ENCODE measurements at regions not wholly inside any gene's neighbourhood (a gene's known extent, or its start where the extent isn't known, plus 50 kb on each side); places are given as distances from the start of the nearest gene placed in this dataset.

DNA sequence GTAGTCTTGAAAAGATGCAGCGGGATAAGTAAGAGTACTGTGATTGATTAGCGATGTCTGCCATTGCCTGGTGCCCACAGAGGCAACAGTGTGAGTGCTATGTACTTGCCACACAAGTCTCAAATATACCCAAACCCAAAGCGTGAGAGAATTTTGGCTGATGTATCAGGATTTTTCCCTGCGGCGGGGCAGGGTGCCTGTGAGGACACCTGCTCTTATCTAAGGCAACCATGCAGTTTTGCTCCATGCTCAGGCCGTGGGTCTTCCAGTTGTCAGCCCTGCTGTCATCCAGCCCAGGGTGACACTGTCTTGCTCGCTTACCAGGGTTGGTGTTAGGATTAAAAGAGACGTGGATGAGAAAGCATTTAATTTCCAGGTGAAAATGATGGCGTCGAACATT lies 202.7 kb downstream of the PTPRU start:
- H3K27me3 ChIP-seq (ENCODE audit: control insufficient read depth in 1 of 2, insufficient read depth in 2 of 2, low read length in 2 of 2) = peaks cover 3 to 7% of the 10 kb centered on the region in 2 donors
- H3K36me3 ChIP-seq (ENCODE audit: control insufficient read depth in 1 of 2, insufficient read depth in 2 of 2, low read length in 2 of 2) = no peaks in the 10 kb centered on the region
- no peak overlapping the region for H3K4me3 ChIP-seq (ENCODE audit: low read depth in 1 of 2, low read length in 2 of 2)
- H3K27ac ChIP-seq (ENCODE audit: low read depth, low read length) = no peak overlapping the region
- no peaks in the 10 kb centered on the region for H3K4me1 ChIP-seq (ENCODE audit: control insufficient read depth in 1 of 2, insufficient read depth in 2 of 2, low read length in 2 of 2)
- H3K9ac ChIP-seq (ENCODE audit: low read depth in 1 of 2, low read length in 2 of 2) = no peak overlapping the region
- no peaks in the 10 kb centered on the region for H3K9me3 ChIP-seq (ENCODE audit: control insufficient read depth in 1 of 2, low read length in 2 of 2)

DNA sequence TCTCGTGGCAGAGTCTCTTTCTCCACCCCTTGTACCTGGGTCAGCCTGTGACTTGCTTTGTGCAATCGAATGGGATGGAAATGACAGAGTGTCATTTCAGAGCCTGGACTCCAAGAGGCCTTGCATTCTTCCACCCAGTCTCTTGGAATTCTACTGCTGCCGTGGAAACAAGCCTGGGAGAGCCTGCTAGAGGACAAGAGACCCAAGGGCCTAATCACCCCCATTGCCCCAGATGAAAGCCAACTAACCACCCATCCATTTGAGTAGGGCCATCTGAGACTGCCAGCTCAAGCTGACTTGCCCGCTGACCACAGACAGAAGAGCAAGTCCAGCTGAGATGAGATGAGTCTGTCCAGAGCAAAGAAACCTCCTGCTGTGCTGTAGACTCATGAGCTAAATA lies 201.6 kb downstream of the PTPRU start:
- Histone ChIP-seq H3K9ac (ENCODE audit: low read depth in 1 of 2, low read length in 2 of 2) (no peak overlapping the region), H3K4me3 (ENCODE audit: low read depth in 1 of 2, low read length in 2 of 2) (no peak overlapping the region), H3K9me3 (ENCODE audit: control insufficient read depth in 1 of 2, low read length in 2 of 2) (no peaks in the 10 kb centered on the region), H3K27ac (ENCODE audit: low read depth, low read length) (no peak overlapping the region), H3K36me3 (ENCODE audit: control insufficient read depth in 1 of 2, insufficient read depth in 2 of 2, low read length in 2 of 2) (no peaks in the 10 kb centered on the region), H3K4me1 (ENCODE audit: control insufficient read depth in 1 of 2, insufficient read depth in 2 of 2, low read length in 2 of 2) (no peaks in the 10 kb centered on the region), H3K27me3 (ENCODE audit: control insufficient read depth in 1 of 2, insufficient read depth in 2 of 2, low read length in 2 of 2) (peaks cover 3 to 7% of the 10 kb centered on the region in 2 donors)

DNA sequence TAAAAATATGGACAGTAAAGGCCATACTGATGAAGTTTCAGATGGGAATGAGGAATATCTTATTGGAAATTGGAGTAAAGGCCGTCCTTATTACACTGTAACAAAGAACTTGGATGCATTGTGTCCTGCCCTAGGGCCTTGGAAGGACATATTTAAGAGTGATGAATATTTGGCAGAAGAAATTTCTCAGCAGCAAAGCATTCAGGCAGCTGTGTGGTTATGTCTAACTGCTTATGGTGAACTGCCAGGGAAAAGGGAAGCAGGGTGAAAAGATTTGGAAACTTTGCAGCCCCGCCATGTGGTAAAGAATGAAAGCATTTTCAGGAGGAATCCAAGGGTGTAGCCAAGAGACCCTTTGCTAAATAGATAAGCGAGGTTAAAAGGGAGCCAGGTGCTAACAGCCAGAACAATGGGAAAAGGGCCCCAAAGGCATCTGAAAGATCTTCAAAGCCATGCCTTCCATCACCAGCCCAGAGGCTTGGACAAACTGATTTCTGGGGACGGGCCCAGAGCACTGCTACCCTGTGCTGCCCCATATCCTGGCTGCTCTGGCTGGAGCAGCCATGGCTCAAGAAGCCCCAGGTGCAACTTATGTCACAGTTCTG lies 200.0 kb downstream of the PTPRU start:
- H3K4me3 ChIP-seq (ENCODE audit: low read depth in 1 of 2, low read length in 2 of 2) = no peak overlapping the region
- H3K4me1 ChIP-seq (ENCODE audit: control insufficient read depth in 1 of 2, insufficient read depth in 2 of 2, low read length in 2 of 2) = no peaks in the 10 kb centered on the region
- peaks cover 3 to 7% of the 10 kb centered on the region in 2 donors for H3K27me3 ChIP-seq (ENCODE audit: control insufficient read depth in 1 of 2, insufficient read depth in 2 of 2, low read length in 2 of 2)
- H3K36me3 ChIP-seq (ENCODE audit: control insufficient read depth in 1 of 2, insufficient read depth in 2 of 2, low read length in 2 of 2) = no peaks in the 10 kb centered on the region
- H3K27ac ChIP-seq (ENCODE audit: low read depth, low read length) = no peak overlapping the region
- H3K9ac ChIP-seq (ENCODE audit: low read depth in 1 of 2, low read length in 2 of 2) = no peak overlapping the region
- peaks cover 0 to under 1% of the 10 kb centered on the region in 2 donors for H3K9me3 ChIP-seq (ENCODE audit: control insufficient read depth in 1 of 2, low read length in 2 of 2)

DNA sequence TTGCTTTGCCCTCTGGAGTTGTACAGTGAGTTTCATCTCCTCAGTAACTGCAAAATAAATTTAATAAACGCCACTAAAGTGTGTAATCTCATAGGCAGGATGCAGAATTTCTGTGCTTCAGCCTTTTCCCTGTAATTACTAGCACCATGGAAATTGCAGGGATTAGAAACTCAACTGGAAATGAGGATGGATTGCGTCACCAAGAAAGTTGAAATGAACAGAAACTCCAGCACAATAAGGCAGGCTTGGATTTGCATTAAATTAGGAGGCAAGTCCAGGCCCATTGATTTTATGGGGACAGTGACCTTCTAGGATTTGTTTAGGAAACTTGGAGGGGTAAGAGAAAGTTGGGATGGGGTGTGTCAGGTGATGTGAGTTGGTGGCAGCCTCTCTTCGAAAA lies 197.5 kb downstream of the PTPRU start:
- Histone ChIP-seq H3K9ac (ENCODE audit: low read depth in 1 of 2, low read length in 2 of 2) (no peak overlapping the region), H3K27ac (ENCODE audit: low read depth, low read length) (no peak overlapping the region), H3K4me1 (ENCODE audit: control insufficient read depth in 1 of 2, insufficient read depth in 2 of 2, low read length in 2 of 2) (no peaks in the 10 kb centered on the region), H3K27me3 (ENCODE audit: control insufficient read depth in 1 of 2, insufficient read depth in 2 of 2, low read length in 2 of 2) (peaks cover 0 to 4% of the 10 kb centered on the region in 2 donors), H3K4me3 (ENCODE audit: low read depth in 1 of 2, low read length in 2 of 2) (no peak overlapping the region), H3K9me3 (ENCODE audit: control insufficient read depth in 1 of 2, low read length in 2 of 2) (peaks cover 5 to 7% of the 10 kb centered on the region in 2 donors), H3K36me3 (ENCODE audit: control insufficient read depth in 1 of 2, insufficient read depth in 2 of 2, low read length in 2 of 2) (no peaks in the 10 kb centered on the region)

DNA sequence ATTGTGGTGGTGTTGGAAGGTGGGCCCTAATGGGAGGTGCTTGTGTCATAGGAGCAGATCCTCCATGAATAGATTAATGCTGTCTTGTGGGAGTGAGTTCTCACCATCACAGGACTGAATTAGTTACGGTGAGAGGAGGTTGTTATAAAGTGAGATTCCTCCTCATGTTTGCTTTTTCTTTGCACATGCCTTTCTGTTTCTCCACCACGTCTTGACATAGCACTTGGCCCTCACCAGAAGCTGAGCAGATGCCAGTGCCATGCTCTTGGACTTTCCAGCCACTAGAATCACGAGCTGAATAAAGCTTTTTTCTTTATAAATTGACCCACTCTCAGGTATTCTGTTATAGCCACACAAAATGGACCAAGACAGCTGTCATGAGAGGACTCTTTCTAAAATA lies 194.8 kb downstream of the PTPRU start:
- Histone ChIP-seq H3K4me3 (ENCODE audit: low read depth in 1 of 2, low read length in 2 of 2) (no peak overlapping the region), H3K4me1 (ENCODE audit: control insufficient read depth in 1 of 2, insufficient read depth in 2 of 2, low read length in 2 of 2) (no peaks in the 10 kb centered on the region), H3K27ac (ENCODE audit: low read depth, low read length) (no peak overlapping the region), H3K27me3 (ENCODE audit: control insufficient read depth in 1 of 2, insufficient read depth in 2 of 2, low read length in 2 of 2) (no peaks in the 10 kb centered on the region), H3K9ac (ENCODE audit: low read depth in 1 of 2, low read length in 2 of 2) (no peak overlapping the region), H3K9me3 (ENCODE audit: control insufficient read depth in 1 of 2, low read length in 2 of 2) (peaks cover 5 to 7% of the 10 kb centered on the region in 2 donors), H3K36me3 (ENCODE audit: control insufficient read depth in 1 of 2, insufficient read depth in 2 of 2, low read length in 2 of 2) (no peaks in the 10 kb centered on the region)

DNA sequence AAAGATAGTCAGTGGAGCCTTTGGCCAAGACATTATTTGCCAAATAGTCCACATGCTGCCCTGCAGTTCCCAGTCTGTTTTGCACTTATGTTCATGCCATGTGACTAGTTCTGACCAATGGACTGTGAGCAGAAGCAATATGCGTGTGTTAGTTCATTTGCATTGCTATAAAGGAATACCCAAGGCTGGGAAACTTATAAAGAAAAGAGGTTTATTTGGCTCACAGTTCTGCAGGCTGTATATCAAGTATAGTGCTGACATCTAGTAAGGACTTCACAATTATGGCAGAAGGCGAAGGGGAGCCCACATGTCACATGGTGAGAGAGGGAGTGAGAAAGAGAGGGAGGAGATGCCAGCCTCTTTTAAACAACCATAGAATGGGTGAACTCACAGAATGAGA lies 193.3 kb downstream of the PTPRU start:
- Histone ChIP-seq H3K9ac (ENCODE audit: low read depth in 1 of 2, low read length in 2 of 2) (no peak overlapping the region), H3K4me1 (ENCODE audit: control insufficient read depth in 1 of 2, insufficient read depth in 2 of 2, low read length in 2 of 2) (no peaks in the 10 kb centered on the region), H3K27me3 (ENCODE audit: control insufficient read depth in 1 of 2, insufficient read depth in 2 of 2, low read length in 2 of 2) (peaks cover 0 to 3% of the 10 kb centered on the region in 2 donors), H3K4me3 (ENCODE audit: low read depth in 1 of 2, low read length in 2 of 2) (no peak overlapping the region), H3K9me3 (ENCODE audit: control insufficient read depth in 1 of 2, low read length in 2 of 2) (peaks cover 5 to 7% of the 10 kb centered on the region in 2 donors), H3K36me3 (ENCODE audit: control insufficient read depth in 1 of 2, insufficient read depth in 2 of 2, low read length in 2 of 2) (no peaks in the 10 kb centered on the region), H3K27ac (ENCODE audit: low read depth, low read length) (no peak overlapping the region)

DNA sequence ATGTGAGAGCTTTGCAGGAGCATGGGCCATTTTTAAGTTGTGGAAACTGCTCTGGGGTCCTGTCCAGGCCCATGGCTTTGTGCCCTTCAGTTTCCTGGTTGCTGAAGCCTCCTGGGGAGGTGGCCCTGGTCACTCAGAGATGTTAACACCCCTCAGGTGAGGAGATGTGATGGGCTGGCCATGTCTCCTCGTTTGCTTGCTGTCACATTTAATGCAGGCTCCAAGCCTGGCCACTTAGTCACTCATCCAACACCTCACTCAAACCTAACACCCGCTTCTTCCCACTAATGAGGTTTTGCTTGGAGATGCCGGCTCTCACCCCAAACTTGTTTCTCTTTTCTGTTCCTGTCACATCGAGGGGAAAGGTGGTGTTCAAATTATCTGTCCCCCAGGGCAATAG lies 192.7 kb downstream of the PTPRU start:
- H3K27me3 ChIP-seq (ENCODE audit: control insufficient read depth in 1 of 2, insufficient read depth in 2 of 2, low read length in 2 of 2) = peaks cover 0 to 3% of the 10 kb centered on the region in 2 donors
- H3K4me1 ChIP-seq (ENCODE audit: control insufficient read depth in 1 of 2, insufficient read depth in 2 of 2, low read length in 2 of 2) = no peaks in the 10 kb centered on the region
- no peak overlapping the region for H3K27ac ChIP-seq (ENCODE audit: low read depth, low read length)
- no peaks in the 10 kb centered on the region for H3K36me3 ChIP-seq (ENCODE audit: control insufficient read depth in 1 of 2, insufficient read depth in 2 of 2, low read length in 2 of 2)
- no peak overlapping the region for H3K9ac ChIP-seq (ENCODE audit: low read depth in 1 of 2, low read length in 2 of 2)
- peaks cover 5 to 7% of the 10 kb centered on the region in 2 donors for H3K9me3 ChIP-seq (ENCODE audit: control insufficient read depth in 1 of 2, low read length in 2 of 2)
- no peak overlapping the region for H3K4me3 ChIP-seq (ENCODE audit: low read depth in 1 of 2, low read length in 2 of 2)

DNA sequence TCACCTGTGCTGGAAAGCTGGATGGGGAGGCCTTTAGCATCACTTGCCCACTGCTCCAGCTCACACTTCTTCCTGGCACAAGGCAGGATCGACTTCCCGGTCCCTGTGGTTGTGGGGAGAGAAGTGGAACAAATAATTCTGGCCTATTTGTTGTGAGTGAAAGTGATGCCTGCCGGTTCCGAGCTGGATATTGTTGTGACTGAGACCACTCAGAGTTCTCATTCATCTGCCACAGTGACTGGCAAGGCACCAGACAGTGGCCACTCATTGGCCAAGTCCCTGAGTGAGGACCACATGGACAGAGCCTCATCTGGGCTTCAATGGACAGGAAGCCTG lies 191.9 kb downstream of the PTPRU start:
- Histone ChIP-seq H3K36me3 (ENCODE audit: control insufficient read depth in 1 of 2, insufficient read depth in 2 of 2, low read length in 2 of 2) (no peaks in the 10 kb centered on the region), H3K4me3 (ENCODE audit: low read depth in 1 of 2, low read length in 2 of 2) (no peak overlapping the region), H3K9me3 (ENCODE audit: control insufficient read depth in 1 of 2, low read length in 2 of 2) (peaks cover 5 to 7% of the 10 kb centered on the region in 2 donors), H3K27ac (ENCODE audit: low read depth, low read length) (no peak overlapping the region), H3K27me3 (ENCODE audit: control insufficient read depth in 1 of 2, insufficient read depth in 2 of 2, low read length in 2 of 2) (peaks cover 0 to 3% of the 10 kb centered on the region in 2 donors), H3K9ac (ENCODE audit: low read depth in 1 of 2, low read length in 2 of 2) (no peak overlapping the region), H3K4me1 (ENCODE audit: control insufficient read depth in 1 of 2, insufficient read depth in 2 of 2, low read length in 2 of 2) (no peaks in the 10 kb centered on the region)

DNA sequence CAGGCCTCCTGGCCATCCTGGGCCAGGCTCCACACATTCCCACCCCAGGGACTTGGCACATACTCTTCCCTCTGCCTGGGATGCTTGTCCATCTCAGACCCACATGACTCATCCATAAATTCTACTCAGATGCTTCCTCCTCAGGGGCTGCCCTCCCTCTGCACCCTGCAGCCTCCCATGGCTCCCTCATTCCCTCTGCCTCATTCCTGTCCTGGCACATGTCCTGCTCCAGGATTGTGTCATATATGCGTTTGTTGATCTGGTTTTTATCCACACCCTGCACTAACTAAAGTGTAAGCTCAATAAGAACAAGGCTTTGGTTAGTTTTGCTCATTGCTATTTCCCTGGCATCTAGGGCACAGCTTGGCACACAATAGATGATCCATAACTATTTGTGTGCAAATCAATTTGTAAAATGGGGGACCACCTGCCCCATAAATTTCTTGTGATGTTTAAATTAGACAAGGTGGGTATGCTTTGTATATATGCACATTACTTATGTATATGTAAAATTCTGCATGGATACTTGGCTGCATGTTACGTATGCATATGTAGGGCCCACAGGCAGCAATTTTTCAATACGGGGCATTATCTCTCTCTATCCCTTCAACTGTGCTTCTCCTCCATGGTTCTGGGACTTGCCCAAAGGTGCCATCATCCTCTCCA lies 191.4 kb downstream of the PTPRU start:
- Histone ChIP-seq H3K9ac (ENCODE audit: low read depth in 1 of 2, low read length in 2 of 2) (no peak overlapping the region), H3K27me3 (ENCODE audit: control insufficient read depth in 1 of 2, insufficient read depth in 2 of 2, low read length in 2 of 2) (peaks cover 0 to 3% of the 10 kb centered on the region in 2 donors), H3K36me3 (ENCODE audit: control insufficient read depth in 1 of 2, insufficient read depth in 2 of 2, low read length in 2 of 2) (no peaks in the 10 kb centered on the region), H3K4me3 (ENCODE audit: low read depth in 1 of 2, low read length in 2 of 2) (no peak overlapping the region), H3K4me1 (ENCODE audit: control insufficient read depth in 1 of 2, insufficient read depth in 2 of 2, low read length in 2 of 2) (no peaks in the 10 kb centered on the region), H3K9me3 (ENCODE audit: control insufficient read depth in 1 of 2, low read length in 2 of 2) (peaks cover 5 to 7% of the 10 kb centered on the region in 2 donors), H3K27ac (ENCODE audit: low read depth, low read length) (no peak overlapping the region)

DNA sequence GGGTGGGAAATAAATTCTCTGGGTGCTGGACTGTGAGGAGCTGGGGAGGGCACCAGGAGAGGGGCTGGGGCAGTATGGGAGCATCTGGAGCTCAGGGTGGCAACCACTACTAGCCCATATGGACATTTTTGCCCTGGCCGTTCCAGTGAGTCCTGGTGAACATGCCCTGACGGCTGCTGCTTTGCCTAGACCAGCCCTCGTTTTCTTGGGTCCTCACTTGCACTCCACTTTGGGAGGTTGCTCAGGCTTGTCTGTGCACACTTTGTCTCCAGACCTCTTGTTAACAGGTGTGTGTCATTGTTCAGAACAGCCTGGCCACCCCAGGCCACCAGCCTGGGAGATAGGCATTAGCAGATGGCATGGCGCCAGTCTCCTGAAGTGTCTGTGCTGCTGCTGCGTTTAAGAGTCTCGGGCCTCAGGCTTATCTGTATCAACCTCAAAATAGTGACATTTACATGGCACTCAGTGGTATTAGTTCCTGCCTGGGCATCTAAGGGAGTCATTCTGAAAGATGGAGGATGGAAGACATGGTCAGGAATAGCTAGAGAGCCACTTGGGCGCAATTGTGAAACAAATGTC lies 190.5 kb downstream of the PTPRU start:
- Histone ChIP-seq H3K27me3 (ENCODE audit: control insufficient read depth in 1 of 2, insufficient read depth in 2 of 2, low read length in 2 of 2) (peaks cover 0 to 3% of the 10 kb centered on the region in 2 donors), H3K27ac (ENCODE audit: low read depth, low read length) (no peak overlapping the region), H3K36me3 (ENCODE audit: control insufficient read depth in 1 of 2, insufficient read depth in 2 of 2, low read length in 2 of 2) (no peaks in the 10 kb centered on the region), H3K9me3 (ENCODE audit: control insufficient read depth in 1 of 2, low read length in 2 of 2) (peaks cover 5 to 7% of the 10 kb centered on the region in 2 donors), H3K4me3 (ENCODE audit: low read depth in 1 of 2, low read length in 2 of 2) (no peak overlapping the region), H3K4me1 (ENCODE audit: control insufficient read depth in 1 of 2, insufficient read depth in 2 of 2, low read length in 2 of 2) (no peaks in the 10 kb centered on the region), H3K9ac (ENCODE audit: low read depth in 1 of 2, low read length in 2 of 2) (no peak overlapping the region)

Measured in duodenal mucosa (tissue), 2 donors.